Ascending aorta (tissue), 2 donors: ENCODE measurements at regions not wholly inside any gene's neighbourhood (a gene's known extent, or its start where the extent isn't known, plus 50 kb on each side); places are given as distances from the start of the nearest gene placed in this dataset.

Experiments used
- DNase-seq, 2 donors: peaks; one replicate each; pipeline ENCODE4 v3.0.0-alpha.2; 2019; ENCODE audit warnings: low spot score in 2 of 2
- H3K27ac ChIP-seq, 2 donors: fragments of 200-600 bp; sonication (generic); one replicate each; pipeline ENCODE4 v1.5.1; 2016 to 2017; ENCODE audit warnings: mild to moderate bottlenecking in 1 of 2
- H3K27me3 ChIP-seq: fragments of 200-600 bp; sonication (generic); one replicate; pipeline ENCODE4 v1.5.1; 2017
- H3K36me3 ChIP-seq, 2 donors: fragments of 200-600 bp; sonication (generic); one replicate each; pipeline ENCODE4 v1.5.1; 2016
- H3K4me1 ChIP-seq, 2 donors: fragments of 200-600 bp; sonication (generic); one replicate each; pipeline ENCODE4 v1.5.1; 2016 to 2017; ENCODE audit warnings: mild to moderate bottlenecking in 1 of 2
- H3K4me3 ChIP-seq, 2 donors: fragments of 200-600 bp; sonication (generic); one replicate each; pipeline ENCODE4 v1.5.1; 2016 to 2017; ENCODE audit warnings: mild to moderate bottlenecking in 1 of 2
- H3K9me3 ChIP-seq, 2 donors: fragments of 200-600 bp; sonication (generic); one replicate each; pipeline ENCODE4 v1.5.1; 2016
- intact Hi-C: fragments of 100-400 bp; cut with DNase I; formaldehyde crosslinking; loops from one replicate; pipeline ENCODE4 v1.15.1; 2023
- TF ChIP-seq, protein P1 (sequence below), 3 experiments: fragments of 200-600 bp in 2 of 3; fragments of 450-650 bp in 1 of 3; sonication (generic) in 2 of 3; IDR thresholded peaks; one replicate each; pipeline ENCODE4 v1.5.1; 2016 to 2019; ENCODE audit warnings: antibody characterized with exemption in 3 of 3, mild to moderate bottlenecking in 1 of 3, moderate library complexity in 1 of 3

DNA sequence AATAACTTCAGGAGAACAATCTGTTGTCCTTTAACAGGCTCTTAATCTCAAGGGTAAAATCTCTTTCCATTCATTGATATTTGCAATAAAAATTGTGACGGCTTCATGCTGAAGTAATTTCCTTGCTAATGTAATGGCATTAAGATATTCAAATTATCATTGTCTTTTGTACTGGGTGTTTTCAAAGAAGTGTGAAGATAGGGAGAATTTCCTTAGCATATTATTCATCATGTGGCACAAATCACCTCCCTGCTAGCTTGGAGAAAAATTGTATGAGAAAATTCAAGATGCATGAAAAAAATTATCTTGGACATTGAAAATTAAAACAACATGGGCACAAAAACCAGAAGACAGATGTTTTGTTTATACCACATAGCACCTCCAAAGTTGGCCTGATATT is 63.6 kb upstream of the ARID2 start:
- intact Hi-C loops = no loop called here

DNA sequence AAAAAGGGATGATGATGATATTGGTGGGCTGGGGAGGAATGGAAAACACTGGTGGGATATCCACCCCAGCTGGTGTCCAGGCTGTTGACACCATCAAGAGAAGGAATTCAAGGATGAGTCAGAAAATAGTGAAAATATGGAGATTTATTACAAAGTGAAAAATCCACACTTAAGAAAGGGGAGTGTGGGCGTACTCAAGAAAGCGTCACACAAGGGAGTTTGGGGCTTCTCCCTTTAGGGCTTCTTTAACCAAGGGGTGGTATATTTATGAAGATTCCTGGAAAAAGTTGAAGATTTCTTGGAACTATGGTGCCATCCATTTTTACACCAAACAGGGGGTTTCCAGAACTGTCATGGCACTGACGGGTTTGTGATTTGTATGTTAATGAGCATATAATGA is 63.1 kb upstream of the ARID2 start:
- TF ChIP-seq, protein P1, sequence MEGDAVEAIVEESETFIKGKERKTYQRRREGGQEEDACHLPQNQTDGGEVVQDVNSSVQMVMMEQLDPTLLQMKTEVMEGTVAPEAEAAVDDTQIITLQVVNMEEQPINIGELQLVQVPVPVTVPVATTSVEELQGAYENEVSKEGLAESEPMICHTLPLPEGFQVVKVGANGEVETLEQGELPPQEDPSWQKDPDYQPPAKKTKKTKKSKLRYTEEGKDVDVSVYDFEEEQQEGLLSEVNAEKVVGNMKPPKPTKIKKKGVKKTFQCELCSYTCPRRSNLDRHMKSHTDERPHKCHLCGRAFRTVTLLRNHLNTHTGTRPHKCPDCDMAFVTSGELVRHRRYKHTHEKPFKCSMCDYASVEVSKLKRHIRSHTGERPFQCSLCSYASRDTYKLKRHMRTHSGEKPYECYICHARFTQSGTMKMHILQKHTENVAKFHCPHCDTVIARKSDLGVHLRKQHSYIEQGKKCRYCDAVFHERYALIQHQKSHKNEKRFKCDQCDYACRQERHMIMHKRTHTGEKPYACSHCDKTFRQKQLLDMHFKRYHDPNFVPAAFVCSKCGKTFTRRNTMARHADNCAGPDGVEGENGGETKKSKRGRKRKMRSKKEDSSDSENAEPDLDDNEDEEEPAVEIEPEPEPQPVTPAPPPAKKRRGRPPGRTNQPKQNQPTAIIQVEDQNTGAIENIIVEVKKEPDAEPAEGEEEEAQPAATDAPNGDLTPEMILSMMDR (IDR thresholded peaks at IDR 0.05) = no peak
- intact Hi-C loops = no loop called here
- H3K27me3 ChIP-seq = no peaks in the 10 kb centered on the region
- H3K4me1 ChIP-seq = peaks cover 0 to 6% of the 10 kb centered on the region in 2 donors
- no peak overlapping the region for H3K4me3 ChIP-seq
- H3K36me3 ChIP-seq = no peaks in the 10 kb centered on the region
- no peak for DNase-seq
- no peak overlapping the region for H3K27ac ChIP-seq
- no peaks in the 10 kb centered on the region for H3K9me3 ChIP-seq

More for the DNA sequence above, 63.6 kb upstream of the ARID2 start:
- no peaks in the 10 kb centered on the region for H3K36me3 ChIP-seq
- no peaks in the 10 kb centered on the region for H3K9me3 ChIP-seq
- TF ChIP-seq, protein P1 (IDR thresholded peaks at IDR 0.05) = no peak
- no peak overlapping the region for H3K4me3 ChIP-seq
- no peaks in the 10 kb centered on the region for H3K27me3 ChIP-seq
- H3K27ac ChIP-seq = no peak overlapping the region
- H3K4me1 ChIP-seq = peaks cover 0 to 3% of the 10 kb centered on the region in 2 donors
- no peak for DNase-seq

GRCh38 chr12:45666816-45667215 is 62.7 kb upstream of the ARID2 start:
- Histone ChIP-seq H3K4me3 (no peak overlapping the region), H3K9me3 (no peaks in the 10 kb centered on the region), H3K27me3 (no peaks in the 10 kb centered on the region), H3K27ac (no peak overlapping the region), H3K36me3 (no peaks in the 10 kb centered on the region), H3K4me1 (peaks cover 0 to 6% of the 10 kb centered on the region in 2 donors)
- DNase-seq = no peak
- TF ChIP-seq, protein P1 (IDR thresholded peaks at IDR 0.05) = no peak
- intact Hi-C loops = no loop called here

DNA sequence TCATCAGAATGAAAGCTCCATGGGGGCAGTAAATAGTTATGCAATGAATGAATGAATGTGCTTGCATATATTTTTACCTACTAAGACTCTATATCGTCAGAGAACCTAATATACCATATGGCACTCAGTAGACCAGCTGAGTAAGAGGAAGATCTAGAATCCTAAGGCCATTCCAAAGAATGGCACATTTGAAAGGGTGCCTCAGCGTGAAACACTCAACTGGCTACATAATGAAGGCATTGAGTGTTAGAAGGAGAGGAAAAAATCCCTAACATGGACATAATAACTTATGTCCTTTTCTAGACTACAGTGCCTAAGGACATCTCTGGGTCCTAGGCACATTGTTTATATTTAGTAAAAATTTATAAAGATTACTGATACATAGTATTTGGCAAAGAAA is 61.7 kb upstream of the ARID2 start:
- Histone ChIP-seq H3K4me1 (peaks cover 0 to 6% of the 10 kb centered on the region in 2 donors), H3K27ac (no peak overlapping the region), H3K27me3 (no peaks in the 10 kb centered on the region), H3K4me3 (no peak overlapping the region), H3K9me3 (no peaks in the 10 kb centered on the region), H3K36me3 (no peaks in the 10 kb centered on the region)
- DNase-seq = no peak
- intact Hi-C loops = no loop called here
- TF ChIP-seq, protein P1 (IDR thresholded peaks at IDR 0.05) = no peak

DNA sequence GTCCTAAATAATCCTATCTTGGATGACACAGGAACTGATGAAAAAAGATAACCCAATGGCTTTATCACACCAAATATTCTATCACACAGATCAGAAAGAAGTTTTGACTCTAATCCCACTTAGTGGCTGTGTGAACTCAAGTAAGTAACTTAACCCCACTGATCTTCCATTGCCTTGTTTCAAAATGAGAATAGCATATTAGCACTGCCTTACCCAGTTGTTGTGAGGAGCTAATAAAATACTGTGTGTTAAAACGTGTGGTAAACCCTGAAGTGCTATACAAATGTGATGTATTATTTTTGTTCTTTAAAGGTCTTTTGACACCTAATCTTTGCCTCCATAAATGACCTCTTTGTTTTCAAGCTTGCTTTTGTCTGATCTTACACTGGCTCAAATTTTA is 60.9 kb upstream of the ARID2 start:
- Histone ChIP-seq H3K9me3 (no peaks in the 10 kb centered on the region), H3K4me3 (no peak overlapping the region), H3K27ac (no peak overlapping the region), H3K4me1 (peaks cover 0 to 6% of the 10 kb centered on the region in 2 donors), H3K36me3 (no peaks in the 10 kb centered on the region), H3K27me3 (no peaks in the 10 kb centered on the region)
- no peak for DNase-seq
- intact Hi-C loops = no loop called here
- TF ChIP-seq, protein P1 (IDR thresholded peaks at IDR 0.05) = no peak

DNA sequence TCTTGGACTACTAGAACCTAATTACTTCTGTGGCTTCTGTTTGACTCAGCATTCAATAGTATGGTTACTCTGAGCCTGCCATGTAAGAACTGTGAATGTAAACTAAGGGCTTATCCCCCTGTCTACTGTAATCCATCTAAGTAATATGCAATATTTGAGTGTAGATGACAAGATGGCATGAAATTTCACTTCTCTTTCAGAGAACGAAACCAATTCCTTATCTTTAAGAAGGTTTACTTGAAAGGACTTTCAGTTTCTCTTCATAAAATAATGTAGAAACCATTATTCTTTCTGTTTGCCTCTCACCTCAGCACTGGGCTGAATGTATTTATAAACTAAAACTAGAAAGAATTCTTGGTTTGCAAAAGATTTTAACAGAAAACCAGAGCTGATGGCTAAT is 60.4 kb upstream of the ARID2 start:
- no peaks in the 10 kb centered on the region for H3K27me3 ChIP-seq
- no peak overlapping the region for H3K4me3 ChIP-seq
- intact Hi-C loops = no loop called here
- H3K36me3 ChIP-seq = no peaks in the 10 kb centered on the region
- peaks cover 0 to 11% of the 10 kb centered on the region in 2 donors for H3K4me1 ChIP-seq
- DNase-seq = no peak
- no peaks in the 10 kb centered on the region for H3K9me3 ChIP-seq
- TF ChIP-seq, protein P1 (IDR thresholded peaks at IDR 0.05) = no peak
- H3K27ac ChIP-seq = no peak overlapping the region
